ENCODE measurements at regions not wholly inside any gene's neighbourhood (a gene's known extent, or its start where the extent isn't known, plus 50 kb on each side); places are given as distances from the start of the nearest gene placed in this dataset.
A peak's percentile ranks its signal among the peaks of the same experiment; 100 is the strongest.

DNA sequence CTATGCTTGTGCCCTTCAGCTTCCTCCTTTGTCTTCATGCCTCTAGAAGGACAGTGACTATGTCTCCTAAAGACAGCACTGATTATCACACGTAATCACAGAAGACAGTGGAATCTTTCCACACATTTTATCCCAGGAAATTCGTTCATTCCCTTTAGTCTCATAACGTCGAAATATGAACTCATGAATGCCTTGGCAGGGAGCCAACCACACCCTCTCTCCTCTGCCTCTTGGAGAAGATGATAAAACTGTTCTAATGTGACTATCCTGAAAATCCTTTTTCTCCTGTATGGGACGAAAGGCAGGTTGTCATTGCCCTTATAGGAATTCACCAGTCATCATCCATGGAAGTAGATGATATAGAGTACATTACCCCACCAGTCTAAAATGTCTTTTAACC lies 726.6 kb upstream of the FANCL start:
- no peak for DNase-seq

DNA sequence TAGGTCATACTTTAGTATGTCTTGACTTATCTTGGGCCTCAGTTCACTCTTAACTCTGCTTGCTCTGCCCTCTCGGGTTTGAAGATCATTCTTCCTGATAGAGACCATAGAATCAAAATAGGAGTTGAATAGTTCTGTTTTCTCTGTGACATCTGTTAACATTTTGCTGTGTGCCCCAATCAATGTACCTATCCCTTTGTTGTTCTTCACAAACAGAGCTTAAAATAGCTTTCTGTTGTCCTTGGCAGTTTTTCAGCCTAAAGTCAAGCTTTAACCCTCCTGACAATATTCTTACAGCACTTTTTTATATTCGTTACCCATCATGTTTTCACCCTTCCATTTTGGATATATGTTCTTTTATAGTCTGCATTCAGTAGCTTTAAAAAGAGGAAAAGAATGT lies 724.5 kb upstream of the FANCL start:
- no peak for DNase-seq

DNA sequence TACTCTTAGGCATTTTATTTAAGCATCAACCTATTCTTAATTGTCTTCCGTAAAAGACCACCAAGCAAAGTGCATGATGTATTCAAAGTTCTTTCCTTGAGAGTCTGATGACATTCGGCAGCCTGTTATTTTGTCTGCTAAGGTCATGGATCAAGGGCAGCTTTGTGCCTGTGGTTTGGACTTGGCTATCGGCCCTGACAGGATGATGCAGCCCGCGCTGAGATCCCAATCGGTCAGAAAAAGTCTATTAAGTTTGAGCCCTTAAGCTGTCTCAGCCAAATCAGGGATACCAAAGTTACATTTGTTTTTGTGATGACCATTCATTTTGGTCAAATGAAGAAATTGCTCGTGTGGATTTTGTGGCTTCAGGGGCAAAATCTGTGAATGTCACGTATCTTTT lies 718.9 kb upstream of the FANCL start:
- no peak for DNase-seq

DNA sequence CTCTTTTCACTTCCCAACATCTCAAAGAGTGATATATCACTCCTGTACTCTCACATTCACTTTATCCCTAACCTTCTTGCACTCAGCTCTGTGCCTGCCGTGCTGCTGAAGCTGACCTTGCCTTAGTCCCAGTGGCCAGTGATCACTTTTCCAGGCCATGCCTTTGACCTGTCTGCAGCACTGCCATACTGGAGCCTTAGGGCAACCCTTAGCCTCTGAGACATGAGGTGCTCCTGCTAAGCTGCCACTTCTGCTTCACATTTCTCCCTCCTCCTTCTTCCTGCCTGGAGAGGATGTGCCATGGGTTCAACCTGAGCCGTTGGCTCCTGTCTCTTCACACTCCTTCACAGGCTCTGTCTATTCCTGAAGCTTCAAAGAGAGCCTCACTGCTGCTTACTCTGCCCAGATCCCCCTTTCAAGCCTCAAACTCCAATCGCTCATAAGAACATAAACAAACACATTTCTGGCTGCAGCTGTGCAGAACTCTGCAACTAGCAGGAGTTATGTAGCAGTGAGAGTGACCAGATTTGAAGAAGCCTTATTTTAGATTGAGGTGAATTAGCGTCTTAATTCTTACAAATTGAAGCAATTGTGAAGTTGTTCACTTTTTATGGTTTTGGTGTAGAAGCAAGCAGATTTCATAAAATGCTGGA lies 716.2 kb upstream of the FANCL start:
- DNase-seq = no peak

DNA sequence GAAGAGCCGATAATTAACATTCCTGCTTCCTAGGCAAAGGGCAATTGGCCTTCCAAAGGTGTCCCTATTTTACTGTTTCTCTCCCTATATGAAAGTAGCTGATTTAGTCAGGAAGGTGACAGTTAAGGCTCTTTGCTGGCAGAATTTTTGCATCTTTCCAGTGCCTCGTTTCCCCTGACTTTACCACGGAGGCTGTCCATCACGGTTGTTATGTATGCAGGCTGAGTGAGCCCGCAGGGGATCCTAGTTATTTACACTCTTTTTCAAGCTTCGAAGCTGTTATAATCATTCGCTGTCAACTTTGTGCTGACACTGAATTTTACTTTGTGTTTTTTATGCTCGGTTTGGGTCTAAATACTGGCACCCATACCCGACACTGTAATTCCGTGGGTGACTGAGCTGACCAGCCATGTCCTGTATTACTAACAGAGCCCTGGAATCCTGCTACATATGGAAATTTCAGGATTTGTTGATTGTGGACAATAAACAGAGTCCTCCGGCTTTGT lies 713.8 kb upstream of the FANCL start:
- no peak for DNase-seq

DNA sequence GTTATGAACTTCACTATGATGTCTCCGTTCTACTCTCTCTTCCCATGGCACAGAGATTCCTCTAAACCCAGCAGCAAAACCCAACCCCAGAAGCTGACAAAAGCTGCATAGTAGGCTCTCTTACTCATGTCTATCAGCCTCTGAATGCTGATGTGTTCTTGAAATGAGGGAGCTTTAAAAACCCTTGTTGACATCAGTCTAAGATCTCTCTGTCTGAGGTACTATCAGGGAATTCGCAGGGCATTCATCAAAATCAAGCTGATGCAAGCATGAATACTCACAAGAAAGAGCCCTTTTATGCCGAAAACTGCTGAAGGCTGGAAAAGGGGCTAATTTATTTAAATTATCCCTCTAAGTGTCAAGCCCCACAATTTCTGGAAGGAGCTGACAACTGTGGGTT lies 710.6 kb upstream of the FANCL start:
- DNase-seq = no peak

DNA sequence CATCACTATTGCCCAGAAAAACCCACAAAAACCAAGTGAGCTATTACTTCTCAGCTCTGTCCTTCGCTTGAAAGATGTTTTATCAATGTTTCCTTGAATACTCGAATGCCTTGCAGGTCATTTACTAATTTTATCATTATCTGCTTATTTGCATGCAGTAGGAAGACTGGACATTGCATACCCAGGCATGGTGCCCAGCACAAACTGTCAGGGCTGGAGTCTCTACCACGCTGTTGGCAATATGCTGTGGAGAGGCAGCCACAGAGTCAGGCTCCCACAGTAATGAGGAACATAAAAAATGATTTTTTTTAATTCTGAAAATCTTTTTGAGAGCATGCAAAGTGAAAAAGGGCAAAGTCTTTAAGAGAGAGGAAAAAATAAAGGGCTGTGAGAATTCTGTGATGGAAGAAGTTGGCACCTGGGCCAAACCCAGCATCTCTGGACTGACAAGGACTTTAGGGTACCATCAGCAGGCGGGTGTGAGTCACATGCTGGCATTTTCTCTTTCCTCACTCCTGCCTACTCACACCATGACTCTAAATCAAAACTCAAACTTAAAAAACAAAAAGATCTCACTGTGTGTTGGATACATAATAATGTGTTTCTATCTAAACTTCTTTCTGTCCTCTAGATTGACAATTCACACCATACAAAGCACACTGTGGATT lies 709.8 kb upstream of the FANCL start:
- DNase-seq = no peak

DNA sequence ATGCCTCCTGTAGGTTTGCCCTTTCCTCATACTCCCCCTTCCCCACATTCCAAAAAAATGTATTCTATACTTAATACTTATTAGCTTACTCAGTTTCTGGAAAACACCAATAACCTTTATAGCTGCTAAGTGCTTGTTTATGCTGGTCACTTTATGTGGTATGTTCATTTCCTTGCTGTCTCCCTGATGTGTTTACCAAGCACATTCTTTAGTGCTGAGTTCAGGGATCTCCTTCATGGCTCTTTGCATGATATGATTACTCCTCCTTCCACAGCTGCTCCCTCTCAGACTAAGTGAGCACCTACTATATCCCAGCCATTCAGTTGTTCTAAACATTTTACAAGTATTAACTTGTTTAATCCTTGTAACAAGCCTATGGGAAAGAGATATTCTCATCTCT lies 698.3 kb upstream of the FANCL start:
- peak; percentile 15 for DNase-seq

DNA sequence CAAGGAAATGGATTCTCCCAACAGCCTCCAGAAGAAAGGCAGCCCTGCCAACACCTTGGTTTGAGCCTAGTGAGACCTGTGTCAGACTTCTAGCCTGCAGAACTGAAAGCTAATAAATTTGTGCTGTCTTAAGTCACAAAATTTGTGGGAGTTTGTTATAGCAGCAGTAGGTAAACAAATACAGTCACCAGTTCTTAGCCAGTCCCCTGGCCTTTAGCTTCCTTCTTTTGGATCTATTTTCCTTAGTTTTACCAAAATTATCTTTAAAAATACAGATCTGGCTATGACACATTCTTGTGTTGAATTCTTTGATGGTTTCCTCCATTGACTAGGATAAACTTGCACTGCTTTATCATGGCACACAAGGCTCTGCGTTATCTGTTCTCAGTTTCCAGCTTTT lies 697.9 kb upstream of the FANCL start:
- DNase-seq = no peak

DNA sequence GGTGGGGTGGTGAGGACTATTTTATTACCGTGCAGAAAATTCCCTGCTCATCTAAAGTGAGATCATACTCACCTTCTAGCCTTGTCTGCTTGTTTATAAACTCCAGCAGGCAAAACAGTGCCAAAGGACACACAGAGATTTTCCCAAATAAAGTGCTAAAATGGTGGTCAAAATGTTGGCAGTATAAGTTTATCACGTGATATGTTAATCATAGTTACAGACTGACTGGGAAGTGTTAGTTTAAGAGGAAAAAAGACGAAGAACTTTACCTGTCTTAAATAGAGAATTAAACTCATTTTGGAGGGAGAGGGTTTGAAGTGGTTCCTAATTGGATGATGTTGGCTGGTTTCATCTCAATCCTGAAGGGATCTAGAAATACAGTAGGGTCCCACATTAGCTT lies 691.7 kb upstream of the FANCL start:
- no peak for DNase-seq

DNA sequence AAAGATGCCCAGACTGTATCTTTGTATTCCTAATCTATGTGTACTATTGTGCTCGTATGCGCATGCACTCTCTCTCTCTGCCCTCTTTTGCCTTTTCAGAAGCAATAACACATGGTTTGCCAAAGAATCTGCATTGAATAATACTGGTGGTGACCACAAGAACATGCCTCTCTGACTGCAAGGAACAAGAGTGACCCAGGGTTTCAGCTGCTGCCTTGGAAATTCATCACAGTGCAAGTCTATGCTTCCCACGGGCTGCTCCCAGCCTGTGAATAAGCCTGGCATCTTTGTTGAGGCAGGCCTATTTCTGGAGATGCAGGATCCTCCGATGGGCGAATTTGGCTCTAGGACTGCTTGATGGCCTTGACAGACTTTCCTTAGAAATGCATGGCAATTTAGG lies 689.4 kb upstream of the FANCL start:
- no peak for DNase-seq

DNA sequence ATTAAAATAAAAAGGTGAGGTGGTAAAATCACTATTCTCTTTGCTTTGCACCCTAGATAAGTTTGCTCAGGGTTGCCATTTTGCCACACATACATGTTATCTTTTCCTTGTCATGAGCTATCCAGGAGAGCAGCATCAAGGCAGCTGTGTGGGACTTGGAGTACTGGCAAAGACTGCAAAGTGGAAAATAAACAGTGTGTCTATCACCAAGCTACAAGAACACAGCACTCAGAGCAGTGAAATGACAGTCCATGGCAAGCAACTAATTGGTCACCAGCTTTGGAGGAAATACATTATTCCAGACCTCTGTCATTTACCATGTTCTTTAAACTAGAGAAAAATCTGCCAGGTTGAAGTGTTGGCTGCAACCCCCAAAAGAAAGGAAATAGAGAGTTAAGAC lies 687.8 kb upstream of the FANCL start:
- no peak for DNase-seq

DNA sequence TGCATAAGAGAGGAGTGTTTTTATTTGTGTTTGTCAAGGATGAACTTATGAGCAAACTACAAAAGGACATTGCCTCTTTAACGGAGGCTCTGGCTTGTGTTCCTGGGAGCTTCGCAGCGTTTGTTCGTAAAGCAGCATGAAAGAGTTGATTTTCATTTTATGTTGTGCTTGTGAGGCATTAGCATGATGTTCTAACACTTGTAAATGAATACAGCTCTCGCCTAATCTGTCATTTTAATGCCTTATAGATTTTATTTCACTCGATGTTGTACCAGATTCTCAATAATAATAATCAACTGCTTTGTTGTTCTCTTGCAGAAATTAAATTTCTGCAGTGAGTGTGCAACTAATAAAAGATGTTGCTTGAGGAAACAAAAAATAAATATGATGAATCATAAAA lies 687.3 kb upstream of the FANCL start:
- no peak for DNase-seq

DNA sequence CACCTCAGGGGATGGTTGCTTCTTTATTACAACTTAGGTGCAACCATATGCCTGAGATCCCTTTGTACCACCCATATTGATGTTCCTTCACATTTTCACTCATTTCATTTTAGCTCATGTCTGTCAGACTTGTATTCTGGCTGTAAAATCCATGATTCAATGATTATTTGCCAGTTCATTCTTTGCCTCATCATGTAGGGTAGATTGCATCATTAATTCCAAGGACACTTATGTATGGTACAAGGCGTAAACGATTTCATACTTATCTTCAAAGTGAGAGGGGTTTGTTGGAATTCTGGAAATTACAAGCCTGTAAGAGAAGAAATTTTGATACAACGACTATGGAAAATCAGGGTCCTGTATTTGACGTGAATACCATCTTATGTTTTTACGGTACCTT lies 685.0 kb upstream of the FANCL start:
- no peak for DNase-seq

DNA sequence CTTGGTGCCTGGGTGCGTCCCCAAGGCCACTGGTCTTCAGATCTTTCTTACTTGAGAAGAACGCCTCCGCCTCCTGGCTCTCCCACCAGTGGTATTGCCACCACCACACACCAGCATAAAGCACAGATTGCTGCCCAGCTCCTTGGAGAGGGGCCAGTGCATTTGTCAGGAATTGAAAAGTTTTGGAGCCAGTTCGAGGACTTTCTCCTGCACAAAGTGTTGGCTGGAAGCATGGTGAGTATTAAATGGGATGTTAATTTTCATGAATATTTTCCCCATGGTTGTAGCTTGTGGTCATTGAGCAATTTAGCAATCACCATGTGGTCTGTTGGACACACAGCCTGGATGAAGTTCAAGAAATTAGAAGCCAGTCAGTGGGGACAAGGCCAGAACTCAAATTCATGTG lies 684.6 kb upstream of the FANCL start:
- no peak for DNase-seq

DNA sequence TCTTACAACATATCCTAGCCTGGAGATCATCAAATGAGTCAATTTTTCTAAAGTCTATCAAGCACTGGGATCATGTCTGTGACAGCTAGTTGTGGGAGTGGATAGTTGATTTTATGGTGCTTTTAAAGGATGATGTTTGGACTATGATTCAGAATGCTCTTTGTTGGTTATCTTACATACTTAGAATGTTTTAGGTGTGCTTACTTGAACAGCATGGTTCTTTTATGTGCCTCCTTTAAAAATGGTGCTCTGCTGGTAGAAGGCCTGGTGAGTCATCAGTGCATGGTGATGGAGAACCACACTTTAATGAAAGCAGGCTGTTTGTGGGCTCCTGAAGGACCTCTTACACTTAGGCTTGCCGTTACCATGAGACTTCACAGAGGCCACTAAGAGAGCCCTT lies 682.7 kb upstream of the FANCL start:
- DNase-seq = peak; percentile 81

DNA sequence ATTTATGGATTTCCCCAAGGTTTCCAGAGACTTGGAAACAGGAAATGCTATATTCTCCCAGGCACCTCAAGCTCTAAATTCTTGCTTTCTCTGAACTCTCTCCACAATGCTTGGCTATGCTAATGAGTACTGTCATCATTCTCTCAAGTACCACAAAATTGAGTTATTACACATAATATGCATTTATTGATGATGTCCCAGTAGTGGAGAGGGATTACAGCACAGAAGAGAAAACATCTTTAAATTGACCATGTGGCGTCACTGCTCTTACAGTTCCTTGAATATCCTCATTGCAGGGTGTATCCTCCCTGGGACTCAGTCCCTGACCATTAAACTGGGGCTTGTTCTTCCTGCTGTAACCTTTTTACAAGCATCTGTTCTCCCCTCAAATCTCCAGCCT lies 681.1 kb upstream of the FANCL start:
- no peak for DNase-seq

DNA sequence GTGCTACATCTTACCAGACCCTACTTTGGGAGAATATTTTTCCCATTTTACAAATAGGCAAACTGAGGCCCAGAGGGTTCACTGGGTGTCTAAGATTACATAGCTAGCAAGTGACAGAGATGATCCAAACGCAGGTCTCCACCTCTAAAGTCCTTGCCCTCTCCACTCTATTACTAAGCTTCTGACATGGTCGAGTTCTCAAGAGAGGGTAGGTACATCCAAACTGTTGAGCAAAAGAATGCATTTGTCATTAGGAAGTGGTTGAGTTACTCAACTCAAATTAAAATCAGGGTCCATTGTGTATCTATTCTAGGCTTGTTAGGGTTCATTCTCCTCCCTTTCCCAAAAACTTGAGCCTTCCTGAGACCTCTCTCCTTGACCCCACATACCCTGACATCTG lies 680.6 kb upstream of the FANCL start:
- no peak for DNase-seq

DNA sequence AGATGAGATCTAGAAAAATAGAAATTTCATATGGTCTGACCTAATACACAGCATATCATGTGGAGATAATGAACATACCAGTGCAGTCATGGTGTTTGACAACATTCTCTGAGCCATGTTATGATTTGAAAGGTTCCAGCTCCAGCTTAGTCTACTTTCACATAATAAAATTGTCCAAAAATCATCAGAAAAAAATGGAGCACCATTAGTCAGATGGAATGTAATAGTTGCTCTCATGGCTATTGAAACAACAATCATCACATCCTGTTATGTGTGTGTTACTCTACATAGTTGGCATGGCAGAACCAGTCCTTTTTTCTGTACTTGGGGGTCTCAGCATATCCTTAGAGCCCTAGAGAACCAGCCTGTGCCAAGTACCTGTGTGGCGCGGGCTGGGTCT lies 678.9 kb upstream of the FANCL start:
- DNase-seq = no peak

DNA sequence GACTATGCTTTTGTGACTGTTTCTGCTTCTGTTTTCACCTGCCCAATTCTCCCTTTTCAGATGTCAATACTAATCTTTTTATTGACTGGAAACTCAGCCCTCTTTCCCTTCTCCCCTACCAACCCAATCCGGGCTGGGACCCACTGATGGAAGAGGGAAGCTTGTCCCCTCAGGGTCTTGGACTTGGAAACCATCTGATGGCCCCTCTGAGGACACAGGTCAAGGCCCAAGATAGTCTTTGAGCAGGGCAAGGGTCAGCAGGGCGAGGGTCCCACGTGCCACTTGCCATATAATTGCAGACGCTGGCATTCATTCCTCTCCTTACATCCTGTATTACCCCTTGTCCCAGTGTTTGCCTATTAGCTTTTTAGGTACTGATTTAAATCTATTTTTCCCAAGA lies 678.2 kb upstream of the FANCL start:
- no peak for DNase-seq

DNA sequence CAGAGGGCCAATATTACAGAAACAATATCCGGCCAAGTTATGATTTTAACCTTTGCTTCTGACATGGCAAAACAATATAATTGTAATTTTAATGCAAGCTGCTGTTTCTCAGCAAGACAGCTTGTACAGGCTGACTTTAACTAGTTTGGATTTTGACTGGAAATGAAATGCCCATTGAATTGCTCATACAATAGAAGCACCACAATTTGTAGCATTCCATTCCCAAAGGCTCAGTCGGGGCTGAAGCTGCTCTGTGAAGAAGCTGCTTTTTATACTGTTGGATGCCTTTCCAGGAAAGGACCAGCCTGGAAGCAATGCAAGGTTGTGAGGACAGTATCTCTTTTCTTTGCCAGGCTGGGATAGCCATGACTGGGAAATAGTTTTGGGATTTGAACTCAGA lies 677.0 kb upstream of the FANCL start:
- no peak for DNase-seq

DNA sequence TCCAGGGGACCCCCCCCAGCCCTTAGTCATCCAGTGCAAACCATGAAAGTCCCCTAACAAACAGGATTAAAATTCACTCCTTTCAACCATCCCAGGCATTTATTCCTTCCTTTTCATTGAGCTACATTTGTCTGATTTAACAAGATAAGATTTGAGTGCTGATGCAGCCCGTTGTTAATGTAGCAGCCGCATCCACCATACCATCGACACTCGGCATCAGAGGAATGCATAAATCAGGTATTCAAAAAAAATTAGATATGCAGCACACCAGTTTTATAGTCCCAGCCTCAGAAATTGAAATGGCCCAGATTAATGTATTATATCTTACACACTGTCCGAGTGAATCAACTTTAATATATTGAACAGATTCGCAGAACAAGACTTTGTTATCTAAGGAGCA lies 676.5 kb upstream of the FANCL start:
- DNase-seq = no peak

DNA sequence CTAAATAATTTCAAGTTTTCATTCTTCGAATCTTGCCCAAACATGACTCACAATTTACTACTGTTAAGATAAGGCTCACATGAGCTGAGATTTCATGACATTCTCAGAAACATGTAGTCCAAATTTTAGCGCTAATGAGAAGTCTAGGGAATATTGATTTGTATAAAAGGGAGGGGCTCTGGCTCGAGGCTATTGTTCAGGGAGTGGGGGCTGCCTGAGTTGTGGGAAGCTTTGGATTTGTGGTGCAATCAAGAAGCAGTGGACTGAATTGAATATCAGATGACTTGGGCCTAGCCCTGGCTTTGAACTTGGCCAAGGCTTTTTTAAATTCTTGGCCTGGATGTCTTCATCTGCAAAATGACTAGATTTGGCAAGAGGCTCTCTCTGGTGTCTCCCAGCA lies 674.9 kb upstream of the FANCL start:
- DNase-seq = no peak

DNA sequence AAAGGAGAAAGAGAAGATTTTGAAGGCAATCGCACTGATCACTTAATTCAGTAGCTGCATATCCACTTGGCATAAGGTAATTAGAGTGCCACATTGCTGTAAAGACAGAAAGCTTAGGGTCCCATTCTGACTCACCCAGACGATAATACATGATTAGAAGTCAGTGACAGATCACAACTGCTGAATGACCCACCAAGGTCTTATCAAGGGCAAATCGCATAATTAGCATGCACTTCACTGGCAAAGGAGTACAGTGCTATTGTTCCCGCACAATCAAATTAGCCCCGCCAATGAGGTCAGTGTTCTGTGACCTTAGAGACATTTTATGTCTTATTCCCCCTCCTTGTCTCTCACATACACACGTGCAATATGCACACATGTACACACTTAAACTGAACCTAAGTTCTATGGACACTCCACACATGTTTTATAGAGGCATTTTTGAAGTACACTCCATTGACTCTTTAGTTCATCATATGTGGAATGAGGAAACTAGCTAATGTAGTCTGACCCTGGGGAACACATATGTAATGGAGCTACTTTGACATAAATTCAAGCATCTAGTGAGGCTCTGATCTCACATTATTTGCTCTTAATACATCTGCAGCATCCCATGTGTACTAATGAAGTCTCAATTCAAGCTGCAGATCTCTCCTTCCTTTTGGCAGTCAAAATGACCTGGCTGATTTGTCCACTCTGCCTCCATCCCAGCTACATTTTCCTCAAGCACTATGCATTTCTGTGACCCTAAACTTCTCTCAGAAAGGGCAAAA lies 673.8 kb upstream of the FANCL start:
- no peak for DNase-seq
